ENCODE measurements at regions not wholly inside any gene's neighbourhood (a gene's known extent, or its start where the extent isn't known, plus 50 kb on each side); places are given as distances from the start of the nearest gene placed in this dataset.

GRCh38 chr19:33905473-33905936 lies 108.8 kb downstream of the KCTD15 start:
- DNase-seq: no peak
- Mint-ChIP-seq H3K27me3 (peaks cover 60 to 77% of the 10 kb centered on the region in 2 donors), H3K4me1 (ENCODE audit: low read depth in 2 of 2) (peaks cover 0 to 4% of the 10 kb centered on the region in 2 donors), H3K9me3 (no peaks in the 10 kb centered on the region), H3K36me3 (ENCODE audit: insufficient read depth) (no peaks in the 10 kb centered on the region), H3K27ac (no peak overlapping the region), H3K4me3 (peak overlapping the region; percentile 57 to 68)
- no peak for ATAC-seq (replicated peaks)

- Mint-ChIP-seq H3K4me1 (ENCODE audit: low read depth in 2 of 2) (peaks cover 0 to 4% of the 10 kb centered on the region in 2 donors), H3K27ac (no peak overlapping the region), H3K27me3 (peaks cover 54 to 71% of the 10 kb centered on the region in 2 donors), H3K36me3 (ENCODE audit: insufficient read depth) (no peaks in the 10 kb centered on the region), H3K4me3 (peak overlapping the region; percentile 57 to 68), H3K9me3 (no peaks in the 10 kb centered on the region)
- ATAC-seq (replicated peaks) (no peak), DNase-seq (no peak)
Measured at GRCh38 chr19:33905937-33906577, 109.4 kb downstream of the KCTD15 start.

- ATAC-seq (replicated peaks): no peak
- H3K4me3 Mint-ChIP-seq: peak overlapping the region in 1 of 2 donors; percentile 19
- H3K9me3 Mint-ChIP-seq: no peaks in the 10 kb centered on the region
- peaks cover 50 to 64% of the 10 kb centered on the region in 2 donors for H3K27me3 Mint-ChIP-seq
- no peaks in the 10 kb centered on the region for H3K36me3 Mint-ChIP-seq (ENCODE audit: insufficient read depth)
- H3K4me1 Mint-ChIP-seq (ENCODE audit: low read depth in 2 of 2): peaks cover 0 to 4% of the 10 kb centered on the region in 2 donors
- DNase-seq: no peak
- no peak overlapping the region for H3K27ac Mint-ChIP-seq
Measured at GRCh38 chr19:33906578-33907335, 110.1 kb downstream of the KCTD15 start.

GRCh38 chr19:33910922-33911321 lies 114.3 kb downstream of the KCTD15 start:
- no peaks in the 10 kb centered on the region for H3K4me1 Mint-ChIP-seq (ENCODE audit: low read depth in 2 of 2)
- H3K27me3 Mint-ChIP-seq: peaks cover 31 to 66% of the 10 kb centered on the region in 2 donors
- no peaks in the 10 kb centered on the region for H3K36me3 Mint-ChIP-seq (ENCODE audit: insufficient read depth)
- no peak overlapping the region for H3K27ac Mint-ChIP-seq
- ATAC-seq (replicated peaks): no peak
- H3K9me3 Mint-ChIP-seq: no peaks in the 10 kb centered on the region
- H3K4me3 Mint-ChIP-seq: no peak overlapping the region
- DNase-seq: no peak

GRCh38 chr19:33914599-33914998 lies 117.9 kb downstream of the KCTD15 start:
- Mint-ChIP-seq H3K4me3 (no peak overlapping the region), H3K36me3 (ENCODE audit: insufficient read depth) (no peaks in the 10 kb centered on the region), H3K4me1 (ENCODE audit: low read depth in 2 of 2) (no peaks in the 10 kb centered on the region), H3K9me3 (no peaks in the 10 kb centered on the region), H3K27ac (no peak overlapping the region), H3K27me3 (peaks cover 35 to 66% of the 10 kb centered on the region in 2 donors)
- DNase-seq: no peak
- no peak for ATAC-seq (replicated peaks)

GRCh38 chr19:33916792-33917191 lies 120.1 kb downstream of the KCTD15 start:
- ATAC-seq (replicated peaks) (no peak), DNase-seq (no peak)
- H3K4me3 Mint-ChIP-seq: no peak overlapping the region

GRCh38 chr19:33919291-33919690 lies 122.6 kb downstream of the KCTD15 start:
- Mint-ChIP-seq H3K4me1 (ENCODE audit: low read depth in 2 of 2) (no peaks in the 10 kb centered on the region), H3K27me3 (peaks cover 27 to 52% of the 10 kb centered on the region in 2 donors), H3K36me3 (ENCODE audit: insufficient read depth) (no peaks in the 10 kb centered on the region), H3K27ac (no peak overlapping the region), H3K4me3 (no peak overlapping the region), H3K9me3 (no peaks in the 10 kb centered on the region)
- ATAC-seq (replicated peaks): no peak
- no peak for DNase-seq

More at GRCh38 chr19:33916792-33917191, 120.1 kb downstream of the KCTD15 start:
- H3K4me1 Mint-ChIP-seq (ENCODE audit: low read depth in 2 of 2): no peaks in the 10 kb centered on the region
- H3K9me3 Mint-ChIP-seq: no peaks in the 10 kb centered on the region
- no peak overlapping the region for H3K27ac Mint-ChIP-seq
- no peaks in the 10 kb centered on the region for H3K36me3 Mint-ChIP-seq (ENCODE audit: insufficient read depth)
- peaks cover 35 to 65% of the 10 kb centered on the region in 2 donors for H3K27me3 Mint-ChIP-seq

- Mint-ChIP-seq H3K36me3 (ENCODE audit: insufficient read depth) (no peaks in the 10 kb centered on the region), H3K27me3 (peaks cover 35 to 53% of the 10 kb centered on the region in 2 donors), H3K9me3 (no peaks in the 10 kb centered on the region), H3K27ac (no peak overlapping the region), H3K4me3 (no peak overlapping the region), H3K4me1 (ENCODE audit: low read depth in 2 of 2) (no peaks in the 10 kb centered on the region)
- ATAC-seq (replicated peaks) (no peak), DNase-seq (no peak)
Measured at GRCh38 chr19:33921165-33921564, 124.5 kb downstream of the KCTD15 start.

- no peak overlapping the region for H3K4me3 Mint-ChIP-seq
- no peaks in the 10 kb centered on the region for H3K4me1 Mint-ChIP-seq (ENCODE audit: low read depth in 2 of 2)
- ATAC-seq (replicated peaks): no peak
Measured at GRCh38 chr19:33926306-33926705, 129.6 kb downstream of the KCTD15 start.

GRCh38 chr19:33927789-33928457 lies 131.3 kb downstream of the KCTD15 start:
- no peaks in the 10 kb centered on the region for H3K4me1 Mint-ChIP-seq (ENCODE audit: low read depth in 2 of 2)
- ATAC-seq (replicated peaks) (no peak), DNase-seq (no peak)
- no peak overlapping the region for H3K4me3 Mint-ChIP-seq
- H3K9me3 Mint-ChIP-seq: no peaks in the 10 kb centered on the region
- H3K27ac Mint-ChIP-seq: no peak overlapping the region
- peaks cover 41 to 79% of the 10 kb centered on the region in 2 donors for H3K27me3 Mint-ChIP-seq
- H3K36me3 Mint-ChIP-seq (ENCODE audit: insufficient read depth): no peaks in the 10 kb centered on the region

More at GRCh38 chr19:33926306-33926705, 129.6 kb downstream of the KCTD15 start:
- H3K27me3 Mint-ChIP-seq: peaks cover 40 to 72% of the 10 kb centered on the region in 2 donors
- H3K9me3 Mint-ChIP-seq: no peaks in the 10 kb centered on the region
- H3K36me3 Mint-ChIP-seq (ENCODE audit: insufficient read depth): no peaks in the 10 kb centered on the region
- no peak overlapping the region for H3K27ac Mint-ChIP-seq
- no peak for DNase-seq

- Mint-ChIP-seq H3K27me3 (peaks cover 41 to 82% of the 10 kb centered on the region in 2 donors), H3K4me1 (ENCODE audit: low read depth in 2 of 2) (no peaks in the 10 kb centered on the region), H3K9me3 (no peaks in the 10 kb centered on the region), H3K4me3 (no peak overlapping the region), H3K36me3 (ENCODE audit: insufficient read depth) (no peaks in the 10 kb centered on the region), H3K27ac (no peak overlapping the region)
- DNase-seq (no peak), ATAC-seq (replicated peaks) (no peak)
Measured at GRCh38 chr19:33928458-33928950, 131.8 kb downstream of the KCTD15 start.

- Mint-ChIP-seq H3K4me3 (no peak overlapping the region), H3K4me1 (ENCODE audit: low read depth in 2 of 2) (no peaks in the 10 kb centered on the region), H3K27ac (no peak overlapping the region), H3K27me3 (peaks cover 25 to 57% of the 10 kb centered on the region in 2 donors), H3K36me3 (ENCODE audit: insufficient read depth) (no peaks in the 10 kb centered on the region), H3K9me3 (peaks cover 0 to 4% of the 10 kb centered on the region in 2 donors)
- ATAC-seq (replicated peaks) (no peak), DNase-seq (no peak)
Measured at GRCh38 chr19:33933931-33934330, 137.3 kb downstream of the KCTD15 start.

- DNase-seq (no peak), ATAC-seq (replicated peaks) (no peak)
- no peaks in the 10 kb centered on the region for H3K4me1 Mint-ChIP-seq (ENCODE audit: low read depth in 2 of 2)
- no peak overlapping the region for H3K4me3 Mint-ChIP-seq
- H3K27ac Mint-ChIP-seq: no peak overlapping the region
- H3K36me3 Mint-ChIP-seq (ENCODE audit: insufficient read depth): no peaks in the 10 kb centered on the region
- peaks cover 0 to 4% of the 10 kb centered on the region in 2 donors for H3K9me3 Mint-ChIP-seq
- H3K27me3 Mint-ChIP-seq: peaks cover 15 to 39% of the 10 kb centered on the region in 2 donors
Measured at GRCh38 chr19:33938821-33939220, 142.2 kb downstream of the KCTD15 start.

Data from effector memory CD8-positive, alpha-beta T cell (primary cell).